ENCODE measurements at regions not wholly inside any gene's neighbourhood (a gene's known extent, or its start where the extent isn't known, plus 50 kb on each side); places are given as distances from the start of the nearest gene placed in this dataset.
A peak's percentile ranks its signal among the peaks of the same experiment; 100 is the strongest.

DNA sequence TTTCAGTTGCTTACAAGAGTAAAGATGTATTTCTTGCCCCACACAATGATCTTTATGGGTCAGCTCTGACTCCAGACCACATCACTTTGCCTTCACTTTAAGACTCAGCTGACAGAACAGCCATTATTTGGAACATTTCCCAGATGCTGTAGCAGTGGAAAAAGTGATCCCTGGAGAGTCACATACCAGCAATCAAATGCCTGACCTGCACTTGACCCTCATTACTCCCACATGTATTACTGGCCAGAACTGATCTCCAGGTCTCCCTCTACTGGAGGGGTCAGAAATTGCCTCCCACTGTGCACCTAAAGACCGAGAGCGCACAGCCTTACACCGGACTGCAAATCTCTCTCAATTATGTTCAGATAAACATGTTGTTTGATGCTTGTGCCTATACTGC, 88.6 kb upstream of the ZNF385D start:
- H3K4me1 ChIP-seq (ENCODE audit: control insufficient read depth, insufficient read depth, low read length) = no peaks in the 10 kb centered on the region
- no peak overlapping the region for H3K27ac ChIP-seq (ENCODE audit: low read depth, low read length)
- no CpG with 5 or more reads among the region's 3 CpGs for WGBS (ENCODE audit: insufficient coverage)
- H3K27me3 ChIP-seq (ENCODE audit: control insufficient read depth, insufficient read depth, low read length) = no peaks in the 10 kb centered on the region
- H3K4me3 ChIP-seq (ENCODE audit: low read depth, low read length) = no peak overlapping the region
- DNase-seq (ENCODE audit: low read depth in 4 of 6, low spot score in 6 of 6) = peak in 2 of 6 donors; percentile 24 to 28
- no peaks in the 10 kb centered on the region for H3K9me3 ChIP-seq (ENCODE audit: control insufficient read depth, insufficient read depth, low read length)
- no peaks in the 10 kb centered on the region for H3K36me3 ChIP-seq (ENCODE audit: control insufficient read depth, insufficient read depth, low read length)

DNA sequence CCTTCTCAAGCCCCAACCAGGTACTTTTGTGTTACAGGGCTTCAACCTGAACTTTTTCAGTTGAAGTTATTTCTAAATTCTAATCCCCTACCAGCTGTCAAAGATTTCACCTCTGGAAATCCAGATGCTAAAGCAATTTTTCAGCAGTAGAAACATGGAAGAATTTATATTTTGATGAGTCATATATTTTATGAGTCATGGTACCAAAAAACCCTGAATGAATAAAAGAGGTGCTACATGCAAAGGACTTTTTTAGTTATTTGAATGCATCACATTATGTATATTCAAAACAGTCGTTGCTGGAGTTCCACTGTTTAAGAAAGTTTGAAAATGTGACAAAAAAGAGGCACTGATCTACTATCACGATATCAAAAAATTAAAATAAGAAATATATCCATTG, 96.0 kb upstream of the ZNF385D start:
- Histone ChIP-seq H3K9me3 (ENCODE audit: control insufficient read depth, insufficient read depth, low read length) (no peaks in the 10 kb centered on the region), H3K27me3 (ENCODE audit: control insufficient read depth, insufficient read depth, low read length) (no peaks in the 10 kb centered on the region), H3K4me1 (ENCODE audit: control insufficient read depth, insufficient read depth, low read length) (no peaks in the 10 kb centered on the region), H3K27ac (ENCODE audit: low read depth, low read length) (no peak overlapping the region), H3K4me3 (ENCODE audit: low read depth, low read length) (no peak overlapping the region), H3K36me3 (ENCODE audit: control insufficient read depth, insufficient read depth, low read length) (no peaks in the 10 kb centered on the region)
- no peak for DNase-seq (ENCODE audit: low read depth in 4 of 6, low spot score in 6 of 6)
- WGBS (ENCODE audit: insufficient coverage) = no CpG with 5 or more reads among the region's 2 CpGs

DNA sequence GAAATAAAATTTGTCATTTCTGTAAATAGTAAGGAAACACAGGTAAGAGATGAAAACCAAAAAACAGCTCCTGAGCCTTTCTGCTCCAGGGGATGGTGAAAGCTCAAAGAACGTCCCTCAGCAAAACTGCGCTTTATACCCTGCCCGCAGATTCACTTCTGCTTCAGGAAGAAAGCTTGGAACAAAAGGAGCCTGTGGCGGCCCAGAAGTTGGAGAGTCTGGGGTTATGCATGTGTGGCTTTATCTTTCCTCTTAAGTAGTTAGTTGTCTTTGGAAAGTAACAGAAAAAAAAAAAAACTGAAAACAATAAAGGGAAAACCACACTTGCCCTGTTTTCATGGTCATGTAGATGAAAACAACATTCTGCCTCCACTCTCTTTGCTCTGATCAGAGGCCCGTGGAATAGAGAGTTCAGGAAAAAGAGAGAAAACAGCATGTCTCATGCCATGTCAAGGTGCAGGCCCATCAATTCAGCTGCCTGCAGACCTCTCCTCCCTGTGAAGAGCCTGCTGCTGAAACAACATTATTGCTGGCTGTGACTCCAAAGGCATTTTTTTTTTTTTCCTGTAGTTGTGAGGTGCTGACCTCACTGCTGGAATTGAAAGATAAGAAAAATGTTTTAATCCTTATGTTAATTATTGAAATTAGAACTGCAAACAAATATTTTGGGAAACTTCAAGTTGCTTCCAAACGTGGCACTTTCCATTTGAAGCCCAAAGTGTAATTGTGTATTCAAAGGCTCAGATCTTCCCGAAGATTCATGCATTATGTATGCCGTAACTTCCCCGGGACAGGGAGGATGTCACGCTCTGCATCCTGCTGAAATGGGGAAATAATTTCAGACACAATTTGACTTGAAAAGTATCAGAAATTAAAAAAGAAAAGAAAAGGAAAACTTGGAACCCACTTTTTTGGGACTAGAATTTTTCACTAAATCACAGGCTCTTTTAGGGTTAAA, 108.4 kb upstream of the ZNF385D start:
- H3K9me3 ChIP-seq (ENCODE audit: control insufficient read depth, insufficient read depth, low read length) = no peaks in the 10 kb centered on the region
- peak in 1 of 6 donors; percentile 53 for DNase-seq (ENCODE audit: low read depth in 4 of 6, low spot score in 6 of 6)
- peaks cover 2% of the 10 kb centered on the region for H3K4me1 ChIP-seq (ENCODE audit: control insufficient read depth, insufficient read depth, low read length)
- H3K27ac ChIP-seq (ENCODE audit: low read depth, low read length) = no peak overlapping the region
- 48% methylated on average over 3 of the region's 10 CpGs for WGBS (ENCODE audit: insufficient coverage)
- H3K27me3 ChIP-seq (ENCODE audit: control insufficient read depth, insufficient read depth, low read length) = no peaks in the 10 kb centered on the region
- H3K36me3 ChIP-seq (ENCODE audit: control insufficient read depth, insufficient read depth, low read length) = no peaks in the 10 kb centered on the region
- H3K4me3 ChIP-seq (ENCODE audit: low read depth, low read length) = no peak overlapping the region

DNA sequence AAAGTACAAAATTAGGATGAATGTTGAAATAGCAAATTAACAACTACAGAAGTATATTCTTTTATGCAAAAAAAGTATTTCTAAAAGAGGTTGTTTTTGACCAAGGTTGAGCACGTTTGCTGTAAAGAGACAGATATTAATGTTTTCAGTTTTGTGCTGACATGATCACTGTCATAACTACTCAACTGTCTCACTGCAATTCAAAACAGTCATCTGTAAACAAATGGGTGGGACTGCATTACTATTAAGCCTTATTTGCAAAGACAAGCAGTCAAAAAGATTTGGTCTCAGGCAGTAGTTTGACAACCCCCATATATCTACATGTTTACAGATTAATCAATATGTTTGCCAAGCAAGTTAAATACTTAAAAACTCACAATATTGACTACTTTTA, 109.1 kb upstream of the ZNF385D start:
- WGBS (ENCODE audit: insufficient coverage) = no CpG with 5 or more reads among the region's 1 CpG
- Histone ChIP-seq H3K9me3 (ENCODE audit: control insufficient read depth, insufficient read depth, low read length) (no peaks in the 10 kb centered on the region), H3K4me3 (ENCODE audit: low read depth, low read length) (no peak overlapping the region), H3K36me3 (ENCODE audit: control insufficient read depth, insufficient read depth, low read length) (no peaks in the 10 kb centered on the region), H3K27me3 (ENCODE audit: control insufficient read depth, insufficient read depth, low read length) (no peaks in the 10 kb centered on the region), H3K4me1 (ENCODE audit: control insufficient read depth, insufficient read depth, low read length) (peaks cover 2% of the 10 kb centered on the region), H3K27ac (ENCODE audit: low read depth, low read length) (no peak overlapping the region)
- DNase-seq (ENCODE audit: low read depth in 4 of 6, low spot score in 6 of 6) = no peak

DNA sequence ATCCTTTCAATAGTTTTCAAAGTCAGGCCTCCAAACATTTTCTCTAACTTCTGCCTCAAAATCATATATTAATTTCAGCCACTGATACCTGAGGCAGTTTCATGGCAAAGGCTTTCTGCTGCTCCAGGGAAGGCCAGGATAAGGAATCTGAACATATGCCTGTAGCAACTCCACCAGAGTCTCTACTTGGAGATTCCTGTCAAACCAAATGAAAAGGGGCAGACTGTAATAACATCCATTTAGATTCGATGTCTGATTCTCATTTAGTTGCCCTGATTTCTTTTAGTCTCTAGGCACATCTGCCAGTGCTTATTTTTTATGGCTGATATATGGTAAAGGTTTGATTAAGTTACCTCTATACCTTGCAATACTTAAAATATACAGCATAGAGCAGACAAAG, 109.6 kb upstream of the ZNF385D start:
- DNase-seq (ENCODE audit: low read depth in 4 of 6, low spot score in 6 of 6) = no peak
- Histone ChIP-seq H3K27me3 (ENCODE audit: control insufficient read depth, insufficient read depth, low read length) (no peaks in the 10 kb centered on the region), H3K9me3 (ENCODE audit: control insufficient read depth, insufficient read depth, low read length) (no peaks in the 10 kb centered on the region), H3K27ac (ENCODE audit: low read depth, low read length) (no peak overlapping the region), H3K36me3 (ENCODE audit: control insufficient read depth, insufficient read depth, low read length) (no peaks in the 10 kb centered on the region), H3K4me3 (ENCODE audit: low read depth, low read length) (no peak overlapping the region), H3K4me1 (ENCODE audit: control insufficient read depth, insufficient read depth, low read length) (peaks cover 2% of the 10 kb centered on the region)
- no CpG with 5 or more reads among the region's 1 CpG for WGBS (ENCODE audit: insufficient coverage)

DNA sequence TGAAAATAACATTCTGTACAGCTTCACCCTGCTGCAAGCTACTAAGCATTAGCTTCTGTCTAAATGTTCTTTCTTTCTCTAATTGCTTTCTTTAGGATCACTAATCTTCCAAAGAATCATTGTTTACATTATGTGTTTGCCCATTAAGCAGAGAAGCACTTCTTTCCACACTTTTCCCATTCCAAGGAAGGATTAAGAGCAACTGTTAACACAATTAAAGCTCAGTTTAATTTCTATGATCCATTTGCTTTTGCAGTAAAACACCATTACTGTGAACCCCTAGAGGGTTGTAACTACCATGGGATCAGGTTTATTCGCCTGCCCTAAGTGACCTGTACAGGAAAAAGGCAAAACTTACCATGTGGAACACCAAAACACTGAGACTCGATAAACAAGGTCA, 125.8 kb upstream of the ZNF385D start:
- WGBS (ENCODE audit: insufficient coverage) = 90% methylated on average over 2 of the region's 2 CpGs
- Histone ChIP-seq H3K27ac (ENCODE audit: low read depth, low read length) (no peak overlapping the region), H3K9me3 (ENCODE audit: control insufficient read depth, insufficient read depth, low read length) (peaks cover 1% of the 10 kb centered on the region), H3K27me3 (ENCODE audit: control insufficient read depth, insufficient read depth, low read length) (no peaks in the 10 kb centered on the region), H3K36me3 (ENCODE audit: control insufficient read depth, insufficient read depth, low read length) (no peaks in the 10 kb centered on the region), H3K4me3 (ENCODE audit: low read depth, low read length) (no peak overlapping the region), H3K4me1 (ENCODE audit: control insufficient read depth, insufficient read depth, low read length) (no peaks in the 10 kb centered on the region)
- peak in 1 of 6 donors; percentile 86 for DNase-seq (ENCODE audit: low read depth in 4 of 6, low spot score in 6 of 6)

DNA sequence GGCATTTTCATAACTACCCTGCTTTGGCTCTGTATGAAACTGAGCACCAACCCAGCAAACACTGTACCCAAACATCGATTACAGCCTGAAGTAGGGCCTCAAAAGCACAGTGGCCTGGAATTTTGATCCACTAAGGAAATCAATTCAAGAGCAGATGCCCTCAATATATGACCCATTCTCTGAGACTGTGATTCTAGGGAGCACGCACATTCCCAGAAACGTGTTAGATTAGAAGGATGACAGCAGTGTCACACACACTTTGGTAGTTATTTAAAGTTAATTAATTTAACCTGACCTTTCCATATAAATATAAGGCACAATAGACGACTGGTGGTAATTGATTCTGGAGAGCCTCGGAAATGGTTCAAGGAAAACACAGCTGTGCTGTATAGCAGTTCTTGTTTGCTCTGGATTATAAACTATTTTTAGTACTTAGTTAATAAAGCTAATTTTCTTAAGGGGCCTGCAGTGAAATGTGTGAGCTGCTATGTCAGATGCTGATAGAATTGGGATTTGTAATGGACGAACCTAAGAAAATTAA, 126.3 kb upstream of the ZNF385D start:
- no peaks in the 10 kb centered on the region for H3K27me3 ChIP-seq (ENCODE audit: control insufficient read depth, insufficient read depth, low read length)
- peak in 1 of 6 donors; percentile 32 for DNase-seq (ENCODE audit: low read depth in 4 of 6, low spot score in 6 of 6)
- peaks cover 1% of the 10 kb centered on the region for H3K9me3 ChIP-seq (ENCODE audit: control insufficient read depth, insufficient read depth, low read length)
- no peaks in the 10 kb centered on the region for H3K4me1 ChIP-seq (ENCODE audit: control insufficient read depth, insufficient read depth, low read length)
- H3K27ac ChIP-seq (ENCODE audit: low read depth, low read length) = no peak overlapping the region
- no peak overlapping the region for H3K4me3 ChIP-seq (ENCODE audit: low read depth, low read length)
- WGBS (ENCODE audit: insufficient coverage) = no CpG with 5 or more reads among the region's 6 CpGs
- no peaks in the 10 kb centered on the region for H3K36me3 ChIP-seq (ENCODE audit: control insufficient read depth, insufficient read depth, low read length)

DNA sequence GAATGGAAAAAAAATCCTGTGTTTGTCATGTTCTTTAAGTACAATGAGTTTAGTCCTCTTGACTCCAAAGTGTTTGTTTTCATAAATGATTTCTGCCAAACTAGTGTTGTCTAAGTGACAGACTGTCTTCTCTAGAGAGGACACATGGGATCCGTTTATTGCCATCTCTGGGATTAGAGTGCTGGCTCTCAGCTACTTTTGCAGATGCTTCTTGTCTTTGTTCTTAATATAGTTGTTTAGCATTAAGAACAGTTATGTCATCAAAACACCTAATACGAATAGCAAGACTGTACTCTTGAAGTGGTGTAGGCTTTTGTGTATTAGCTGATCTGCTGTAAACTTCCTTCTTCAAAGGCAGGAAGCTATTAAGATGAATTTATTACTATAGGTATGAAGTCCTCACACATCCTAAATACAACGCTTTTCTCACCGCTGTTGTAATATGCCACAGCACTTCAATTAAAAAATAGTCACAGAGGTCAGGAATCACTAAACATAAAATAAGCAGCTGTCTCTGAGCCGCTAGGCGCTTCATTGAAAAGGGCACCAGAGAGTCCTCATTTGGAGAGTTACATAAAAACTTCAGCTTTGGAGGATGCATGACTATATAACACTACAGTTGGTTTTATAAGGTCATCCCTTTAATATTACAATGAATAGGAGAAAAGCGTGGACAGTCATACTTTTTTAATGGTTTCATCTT, 128.3 kb upstream of the ZNF385D start:
- no CpG with 5 or more reads among the region's 7 CpGs for WGBS (ENCODE audit: insufficient coverage)
- Histone ChIP-seq H3K36me3 (ENCODE audit: control insufficient read depth, insufficient read depth, low read length) (no peaks in the 10 kb centered on the region), H3K4me3 (ENCODE audit: low read depth, low read length) (no peak overlapping the region), H3K27ac (ENCODE audit: low read depth, low read length) (no peak overlapping the region), H3K9me3 (ENCODE audit: control insufficient read depth, insufficient read depth, low read length) (peaks cover 1% of the 10 kb centered on the region), H3K4me1 (ENCODE audit: control insufficient read depth, insufficient read depth, low read length) (no peaks in the 10 kb centered on the region), H3K27me3 (ENCODE audit: control insufficient read depth, insufficient read depth, low read length) (no peaks in the 10 kb centered on the region)
- peak in 2 of 6 donors; percentile 19 to 21 for DNase-seq (ENCODE audit: low read depth in 4 of 6, low spot score in 6 of 6)

DNA sequence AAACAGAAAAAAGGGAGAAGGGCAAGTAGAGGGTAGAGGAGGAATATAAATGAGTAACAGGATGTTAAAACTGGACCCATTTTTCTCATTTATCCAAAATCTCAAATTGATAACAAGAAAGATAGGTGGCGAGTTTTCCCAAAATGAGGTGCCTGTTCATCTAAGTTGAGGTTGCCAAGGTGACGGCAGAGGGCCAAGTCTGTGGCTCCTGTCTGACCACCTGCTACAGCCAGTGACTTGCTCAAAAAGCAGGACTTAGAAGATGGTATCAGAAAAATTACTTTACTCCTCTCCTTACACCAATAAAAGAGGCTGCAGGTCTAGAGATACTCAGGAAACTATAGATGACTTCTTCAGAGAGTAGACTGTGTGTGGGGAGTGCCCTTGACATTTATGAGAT, 137.6 kb upstream of the ZNF385D start:
- Histone ChIP-seq H3K27ac (ENCODE audit: low read depth, low read length) (no peak overlapping the region), H3K36me3 (ENCODE audit: control insufficient read depth, insufficient read depth, low read length) (no peaks in the 10 kb centered on the region), H3K9me3 (ENCODE audit: control insufficient read depth, insufficient read depth, low read length) (no peaks in the 10 kb centered on the region), H3K4me3 (ENCODE audit: low read depth, low read length) (no peak overlapping the region), H3K27me3 (ENCODE audit: control insufficient read depth, insufficient read depth, low read length) (no peaks in the 10 kb centered on the region), H3K4me1 (ENCODE audit: control insufficient read depth, insufficient read depth, low read length) (no peaks in the 10 kb centered on the region)
- 80% methylated on average over 1 of the region's 2 CpGs for WGBS (ENCODE audit: insufficient coverage)
- DNase-seq (ENCODE audit: low read depth in 4 of 6, low spot score in 6 of 6) = no peak
